SK-N-SH (cell line): ENCODE measurements at regions not wholly inside any gene's neighbourhood (a gene's known extent, or its start where the extent isn't known, plus 50 kb on each side); places are given as distances from the start of the nearest gene placed in this dataset.

Source experiments
- CTCF ChIA-PET: fragments of 300-600, 350-600 bp; formaldehyde crosslinking; extraction: SDS; loops from one replicate; lab custom pipeline; 2021; lab: Yijun Ruan, JAX
- POLR2A ChIA-PET: fragments of 350-600 bp; sonication (Branson Sonifier 250); formaldehyde crosslinking; extraction: SDS; loops from one replicate; lab custom pipeline; 2020; ENCODE audit warnings: antibody characterized with exemption, inconsistent platforms; lab: Yijun Ruan, JAX
- DNase-seq: peaks from one replicate; pipeline ENCODE4 v3.0.0; 2012
- H2AFZ ChIP-seq: fragments of 200-600 bp; sonication (generic); 2 replicates; pipeline ENCODE4 v1.8.1; 2016; ENCODE audit warnings: antibody characterized with exemption, mild to moderate bottlenecking, low read depth
- H3F3A ChIP-seq: fragments of 200-600 bp; sonication (generic); replicated peaks from 2 replicates; pipeline ENCODE3; 2016; ENCODE audit warnings: antibody characterized with exemption, mild to moderate bottlenecking; ENCODE audit not compliant: insufficient read depth
- H3K27ac ChIP-seq, 2 experiments: fragments of 200-500 bp in 1 of 2; fragments of 200-600 bp in 1 of 2; sonication (Bioruptor generic) in 1 of 2; sonication (generic), shearing (Covaris generic) in 1 of 2; 2 replicates each; pipeline versions ENCODE4 v1.5.1 to v1.6.1; 2014 to 2016; ENCODE audit warnings: low read depth in 2 of 2, inconsistent platforms in 1 of 2, low read length in 1 of 2, mild to moderate bottlenecking in 1 of 2, mixed read lengths in 1 of 2
- H3K27me3 ChIP-seq: fragments of 200-600 bp; sonication (generic), shearing (Covaris generic); 2 replicates; pipeline ENCODE4 v1.6.1; 2016; ENCODE audit warnings: mixed run types; ENCODE audit not compliant: insufficient read depth
- H3K36me3 ChIP-seq, 2 experiments: fragments of 200-500 bp in 1 of 2; fragments of 200-600 bp in 1 of 2; sonication (Bioruptor generic) in 1 of 2; sonication (generic) in 1 of 2; replicated peaks in 1 of 2; 2 replicates each; pipeline versions ENCODE3 to v1.5.1; 2014 to 2016; ENCODE audit warnings: low read length in 1 of 2, mild to moderate bottlenecking in 1 of 2; ENCODE audit not compliant: insufficient read depth in 2 of 2, control insufficient read depth in 1 of 2
- H3K4me1 ChIP-seq, 2 experiments: fragments of 200-500 bp in 1 of 2; fragments of 200-600 bp in 1 of 2; sonication (Bioruptor generic) in 1 of 2; sonication (generic), shearing (Covaris generic) in 1 of 2; 2 replicates each; pipeline versions ENCODE4 v1.5.1 to v1.6.1; 2014 to 2016; ENCODE audit warnings: low read depth in 1 of 2, low read length in 1 of 2, mixed run types in 1 of 2; ENCODE audit not compliant: insufficient read depth in 2 of 2, control insufficient read depth in 1 of 2
- H3K4me2 ChIP-seq: fragments of 200-600 bp; sonication (generic), shearing (Covaris generic); 2 replicates; pipeline ENCODE4 v1.6.1; 2017; ENCODE audit warnings: mixed run types
- H3K4me3 ChIP-seq, 2 experiments: fragments of 200-500 bp in 1 of 2; fragments of 200-600 bp in 1 of 2; sonication (Bioruptor generic) in 1 of 2; sonication (generic), shearing (Covaris generic) in 1 of 2; 2 replicates each; pipeline versions ENCODE4 v1.5.1 to v1.8.1; 2014 to 2016; ENCODE audit warnings: low read depth in 2 of 2, inconsistent platforms in 1 of 2, low read length in 1 of 2, mild to moderate bottlenecking in 1 of 2, mixed read lengths in 1 of 2, moderate library complexity in 1 of 2
- H3K79me2 ChIP-seq: fragments of 200-600 bp; sonication (generic); 2 replicates; pipeline ENCODE4 v1.8.1; 2017; ENCODE audit warnings: mild to moderate bottlenecking; ENCODE audit not compliant: insufficient read depth
- H3K9ac ChIP-seq: fragments of 200-600 bp; sonication (generic); 2 replicates; pipeline ENCODE4 v1.6.1; 2017; ENCODE audit warnings: mixed run types
- H3K9me2 ChIP-seq: fragments of 200-600 bp; sonication (generic); 2 replicates; pipeline ENCODE4 v1.6.1; 2017; ENCODE audit warnings: mixed run types
- H3K9me3 ChIP-seq: fragments of 200-600 bp; sonication (generic); 2 replicates; pipeline ENCODE4 v1.6.1; 2017; ENCODE audit warnings: mixed run types, mild to moderate bottlenecking, moderate library complexity
- H4K20me1 ChIP-seq: fragments of 200-600 bp; sonication (generic); 2 replicates; pipeline ENCODE4 v1.6.1; 2017; ENCODE audit warnings: mild to moderate bottlenecking, mixed run types; ENCODE audit not compliant: insufficient read depth
- ELF1 ChIP-seq: IDR thresholded peaks from 2 replicates; pipeline ENCODE4 v1.4.0; 2012
- EP300 ChIP-seq, 2 experiments: IDR thresholded peaks; 2 replicates each; pipeline versions ENCODE4 v1.4.0 to v1.6.1; 2012; ENCODE audit warnings: borderline replicate concordance in 1 of 2, low read depth in 1 of 2, low read length in 1 of 2
- FOSL2 ChIP-seq: IDR thresholded peaks from 2 replicates; pipeline ENCODE4 v1.4.0; 2012; ENCODE audit warnings: low read depth, mild to moderate bottlenecking, moderate library complexity, borderline replicate concordance
- PBX3 ChIP-seq: IDR thresholded peaks from 2 replicates; pipeline ENCODE4; 2012
- POLR2AphosphoS5 ChIP-seq: IDR thresholded peaks from 2 replicates; pipeline ENCODE4 v1.6.1; 2012; ENCODE audit warnings: low read depth, low read length
- REST ChIP-seq: IDR thresholded peaks from 2 replicates; pipeline ENCODE4 v1.6.1; 2012; ENCODE audit warnings: mild to moderate bottlenecking, low read depth, low read length, moderate library complexity
- RFX5 ChIP-seq: IDR thresholded peaks from 2 replicates; pipeline ENCODE4 v1.6.1; 2012; ENCODE audit warnings: mild to moderate bottlenecking, improper control_type of control experiment, low read length
- TCF12 ChIP-seq: IDR thresholded peaks from 2 replicates; pipeline ENCODE4 v1.4.0; 2012
- USF1 ChIP-seq: IDR thresholded peaks from 2 replicates; pipeline ENCODE4 v1.4.0; 2012; ENCODE audit warnings: low read depth, borderline replicate concordance
- ZBTB33 ChIP-seq: IDR thresholded peaks from 2 replicates; pipeline ENCODE4 v1.4.0; 2012; ENCODE audit warnings: low read depth, borderline replicate concordance
- WGBS: methylation state at CpG from one replicate; pipeline ENCODE4 v1.1.6; 2017; ENCODE audit warnings: low lambda C conversion rate; 5-methylcytosine and 5-hydroxymethylcytosine counted together

- TF ChIP-seq ZBTB33 = no peak
- no peak for TF ChIP-seq USF1
- peak; percentile 27; the same call in 1 of the 2 replicates for TF ChIP-seq FOSL2
- TF ChIP-seq PBX3 = peak; percentile 77
Observed at GRCh38 chr15:35827141-35827540, 281.2 kb upstream of the DPH6 start (continued).

- 50% methylated on average over 3 of the region's 3 CpGs for WGBS
- DNase-seq = no peak
- no peaks in the 10 kb centered on the region for H3K79me2 ChIP-seq
- H3K4me1 ChIP-seq = peaks cover 0 to 9% of the 10 kb centered on the region in 2 experiments
- no peak overlapping the region for H3K9ac ChIP-seq
- H3K27ac ChIP-seq = peak overlapping the region; percentile 67 to 78; a peak in 3 of 4 replicates
- no peaks in the 10 kb centered on the region for H3K9me3 ChIP-seq
- H3K36me3 ChIP-seq = no peaks in the 10 kb centered on the region
- peak overlapping the region; percentile 47 for H3K4me2 ChIP-seq
- H2AFZ ChIP-seq = peak overlapping the region; percentile 80
- ChIA-PET CTCF (no interaction called here), POLR2A (no interaction called here)
- no peak overlapping the region; a peak in 1 of 4 replicates for H3K4me3 ChIP-seq
- peaks cover 6% of the 10 kb centered on the region for H3F3A ChIP-seq
- H3K9me2 ChIP-seq = no peaks in the 10 kb centered on the region
- H4K20me1 ChIP-seq = no peaks in the 10 kb centered on the region
- H3K27me3 ChIP-seq = no peaks in the 10 kb centered on the region
- TF ChIP-seq REST = no peak
- 0 out of 2 replicates have a peak, but pooled peaks have one; percentile 2 for TF ChIP-seq FOSL2
- no peak for TF ChIP-seq EP300 (IDR thresholded peaks at IDR 0.05; ENCODE audit: borderline replicate concordance in 1 of 2, low read depth in 1 of 2, low read length in 1 of 2)
- no peak for TF ChIP-seq POLR2AphosphoS5
- no peak for TF ChIP-seq ELF1
- no peak for TF ChIP-seq RFX5
- no peak for TF ChIP-seq PBX3
- TF ChIP-seq TCF12 = no peak
- TF ChIP-seq, all 33 proteins: peak for 1
Observed at GRCh38 chr15:35827911-35828310, 281.9 kb upstream of the DPH6 start.
